ENCODE measurements at regions not wholly inside any gene's neighbourhood (a gene's known extent, or its start where the extent isn't known, plus 50 kb on each side); places are given as distances from the start of the nearest gene placed in this dataset.
"Not testable (repeated sequence)": the region's sequence is repeated elsewhere in the genome, so short reads cannot be mapped to it uniquely, and the experiment has no call there.

GRCh38 chr4:170167678-170168077 lies 77.9 kb upstream of the AADAT start:
- no peaks in the 10 kb centered on the region for H3K9me3 ChIP-seq
- H3K4me1 ChIP-seq, result no peaks in the 10 kb centered on the region
- DNase-seq (ENCODE audit: low spot score), result no peak
- no peaks in the 10 kb centered on the region for H3K36me3 ChIP-seq
- no peak for TF ChIP-seq CTCF (IDR thresholded peaks at IDR 0.05)
- no peak overlapping the region for H3K27ac ChIP-seq
- H3K4me3 ChIP-seq, result no peak overlapping the region
- no peaks in the 10 kb centered on the region for H3K27me3 ChIP-seq

GRCh38 chr4:170166193-170166592 lies 76.4 kb upstream of the AADAT start:
- not testable (repeated sequence) for H3K36me3 ChIP-seq; H3K4me3 ChIP-seq; H3K4me1 ChIP-seq; H3K27ac ChIP-seq; H3K9me3 ChIP-seq; H3K27me3 ChIP-seq; DNase-seq (ENCODE audit: low spot score)

GRCh38 chr4:170162416-170162815 lies 72.7 kb upstream of the AADAT start:
- no peaks in the 10 kb centered on the region for H3K4me1 ChIP-seq
- H3K27me3 ChIP-seq, result no peaks in the 10 kb centered on the region
- no peaks in the 10 kb centered on the region for H3K36me3 ChIP-seq
- no peak for DNase-seq (ENCODE audit: low spot score)
- no peaks in the 10 kb centered on the region for H3K9me3 ChIP-seq
- no peak overlapping the region for H3K27ac ChIP-seq
- H3K4me3 ChIP-seq, result no peak overlapping the region
- no peak for TF ChIP-seq CTCF (IDR thresholded peaks at IDR 0.05)

- Histone ChIP-seq H3K4me1 (no peaks in the 10 kb centered on the region), H3K27ac (no peak overlapping the region), H3K9me3 (no peaks in the 10 kb centered on the region), H3K4me3 (no peak overlapping the region), H3K36me3 (no peaks in the 10 kb centered on the region), H3K27me3 (no peaks in the 10 kb centered on the region)
- no peak for TF ChIP-seq CTCF (IDR thresholded peaks at IDR 0.05)
- no peak for DNase-seq (ENCODE audit: low spot score)
Measured at GRCh38 chr4:170157670-170158069, 67.9 kb upstream of the AADAT start.

GRCh38 chr4:170145120-170145519 lies 55.4 kb upstream of the AADAT start:
- Histone ChIP-seq H3K4me1 (no peaks in the 10 kb centered on the region), H3K27ac (no peak overlapping the region), H3K27me3 (no peaks in the 10 kb centered on the region), H3K4me3 (no peak overlapping the region), H3K36me3 (no peaks in the 10 kb centered on the region), H3K9me3 (no peaks in the 10 kb centered on the region)
- no peak for DNase-seq (ENCODE audit: low spot score)
- no peak for TF ChIP-seq CTCF (IDR thresholded peaks at IDR 0.05)

GRCh38 chr4:170139764-170140163 lies 50.0 kb upstream of the AADAT start:
- Histone ChIP-seq H3K27me3 (no peaks in the 10 kb centered on the region), H3K9me3 (no peaks in the 10 kb centered on the region), H3K4me3 (no peak overlapping the region), H3K27ac (no peak overlapping the region), H3K36me3 (no peaks in the 10 kb centered on the region), H3K4me1 (no peaks in the 10 kb centered on the region)
- no peak for DNase-seq (ENCODE audit: low spot score)
- TF ChIP-seq CTCF (IDR thresholded peaks at IDR 0.05), result no peak

Small RNA genes lying in the stretch of these regions (microRNA-seq; reads per million reads assigned to microRNA genes)
- gene MIR6082 (ENCODE audit: borderline number of aligned reads in 2 of 2, borderline replicate concordance in 1 of 2), result 0 reads per million in 2 donors

All from right atrium auricular region (tissue), 2 donors.